Nephron progenitor cell (in vitro differentiated cells): ENCODE measurements at regions not wholly inside any gene's neighbourhood (a gene's known extent, or its start where the extent isn't known, plus 50 kb on each side); places are given as distances from the start of the nearest gene placed in this dataset.

Source experiments
- DNase-seq: peaks from one replicate; pipeline ENCODE4 v3.0.0; 2021
- H3K27ac Mint-ChIP-seq: 2 replicates; pipeline ENCODE4 v1.8.0; 2021; ENCODE audit warnings: mild to moderate bottlenecking, moderate library complexity, mixed read lengths
- H3K27me3 Mint-ChIP-seq: 2 replicates; pipeline ENCODE4 v1.8.0; 2021; ENCODE audit warnings: mild to moderate bottlenecking, low read depth, mixed read lengths; ENCODE audit not compliant: poor library complexity
- H3K36me3 Mint-ChIP-seq: 2 replicates; pipeline ENCODE4 v1.8.0; 2021; ENCODE audit warnings: low read depth, mixed read lengths
- H3K4me1 Mint-ChIP-seq: 2 replicates; pipeline ENCODE4 v1.8.0; 2021; ENCODE audit warnings: mixed read lengths
- H3K4me3 Mint-ChIP-seq: 2 replicates; pipeline ENCODE4 v1.8.0; 2021; ENCODE audit warnings: mild to moderate bottlenecking, moderate library complexity, mixed read lengths
- H3K9me3 Mint-ChIP-seq: 2 replicates; pipeline ENCODE4 v1.8.0; 2021; ENCODE audit warnings: mild to moderate bottlenecking, moderate library complexity, mixed read lengths
- CTCF ChIP-seq: fragments of 200-600 bp; sonication (generic); IDR thresholded peaks from 2 replicates; pipeline ENCODE4 v1.5.0; 2021; ENCODE audit warnings: antibody characterized with exemption

GRCh38 chr2:139067874-139068273, 287.7 kb upstream of the NXPH2 start:
- no peak for TF ChIP-seq CTCF
- H3K36me3 Mint-ChIP-seq: no peaks in the 10 kb centered on the region
- H3K9me3 Mint-ChIP-seq: no peaks in the 10 kb centered on the region
- H3K4me1 Mint-ChIP-seq: no peaks in the 10 kb centered on the region
- H3K27me3 Mint-ChIP-seq: no peaks in the 10 kb centered on the region
- no peak overlapping the region for H3K4me3 Mint-ChIP-seq
- DNase-seq: no peak
- no peak overlapping the region for H3K27ac Mint-ChIP-seq

- Mint-ChIP-seq H3K9me3 (no peaks in the 10 kb centered on the region), H3K27me3 (no peaks in the 10 kb centered on the region)
These were observed 286.9 kb upstream of the NXPH2 start for GRCh38 chr2:139067072-139067471.

GRCh38 chr2:139064159-139064558, 284.0 kb upstream of the NXPH2 start:
- TF ChIP-seq CTCF: no peak
- H3K27ac Mint-ChIP-seq: no peak overlapping the region
- H3K9me3 Mint-ChIP-seq: no peaks in the 10 kb centered on the region
- no peak overlapping the region for H3K4me3 Mint-ChIP-seq
- no peaks in the 10 kb centered on the region for H3K27me3 Mint-ChIP-seq
- H3K4me1 Mint-ChIP-seq: no peaks in the 10 kb centered on the region
- DNase-seq: no peak
- no peaks in the 10 kb centered on the region for H3K36me3 Mint-ChIP-seq

More at GRCh38 chr2:139067072-139067471, 286.9 kb upstream of the NXPH2 start:
- no peaks in the 10 kb centered on the region for H3K36me3 Mint-ChIP-seq
- H3K4me1 Mint-ChIP-seq: no peaks in the 10 kb centered on the region
- no peak overlapping the region for H3K4me3 Mint-ChIP-seq
- no peak overlapping the region for H3K27ac Mint-ChIP-seq
- DNase-seq: no peak
- no peak for TF ChIP-seq CTCF

GRCh38 chr2:139059617-139060016, 279.4 kb upstream of the NXPH2 start:
- no peaks in the 10 kb centered on the region for H3K36me3 Mint-ChIP-seq
- DNase-seq: no peak

GRCh38 chr2:139055202-139055601, 275.0 kb upstream of the NXPH2 start:
- DNase-seq: no peak
- no peaks in the 10 kb centered on the region for H3K9me3 Mint-ChIP-seq
- H3K4me3 Mint-ChIP-seq: no peak overlapping the region
- no peak overlapping the region for H3K27ac Mint-ChIP-seq
- H3K27me3 Mint-ChIP-seq: no peaks in the 10 kb centered on the region
- no peaks in the 10 kb centered on the region for H3K4me1 Mint-ChIP-seq
- no peak for TF ChIP-seq CTCF
- no peaks in the 10 kb centered on the region for H3K36me3 Mint-ChIP-seq

More at GRCh38 chr2:139059617-139060016, 279.4 kb upstream of the NXPH2 start:
- no peak for TF ChIP-seq CTCF
- Mint-ChIP-seq H3K4me3 (no peak overlapping the region), H3K27ac (no peak overlapping the region), H3K9me3 (no peaks in the 10 kb centered on the region), H3K4me1 (no peaks in the 10 kb centered on the region), H3K27me3 (no peaks in the 10 kb centered on the region)

GRCh38 chr2:139048017-139048416, 267.8 kb upstream of the NXPH2 start:
- Mint-ChIP-seq H3K4me3 (no peak overlapping the region), H3K9me3 (no peaks in the 10 kb centered on the region), H3K4me1 (no peaks in the 10 kb centered on the region), H3K36me3 (no peaks in the 10 kb centered on the region), H3K27ac (no peak overlapping the region), H3K27me3 (no peaks in the 10 kb centered on the region)
- TF ChIP-seq CTCF: no peak
- no peak for DNase-seq
